ENCODE measurements at regions not wholly inside any gene's neighbourhood (a gene's known extent, or its start where the extent isn't known, plus 50 kb on each side); places are given as distances from the start of the nearest gene placed in this dataset.

- H3K36me3 ChIP-seq (replicated peaks; ENCODE audit: low read depth, low read length): no peaks in the 10 kb centered on the region
- H3K27ac ChIP-seq (ENCODE audit: low read length): no peak overlapping the region
- H3K4me2 ChIP-seq (ENCODE audit: low read length): no peak overlapping the region
- no peaks in the 10 kb centered on the region for H3K27me3 ChIP-seq (ENCODE audit: low read depth, low read length)
- no peaks in the 10 kb centered on the region for H3K79me2 ChIP-seq (ENCODE audit: low read length)
- no peak overlapping the region for H2AFZ ChIP-seq (ENCODE audit: low read depth, low read length)
- no peaks in the 10 kb centered on the region for H3K4me1 ChIP-seq (ENCODE audit: low read length)
- H3K9me3 ChIP-seq (ENCODE audit: insufficient read depth, low read length): 0 out of 2 replicates have a peak, but pooled peaks cover 6% of the 10 kb centered on the region
- H3K4me3 ChIP-seq (ENCODE audit: low read length): no peak overlapping the region
- H3K9ac ChIP-seq (ENCODE audit: low read length): no peak overlapping the region
- TF ChIP-seq CTCF (IDR thresholded peaks at IDR 0.05; ENCODE audit: low read depth, low read length): no peak
- TF ChIP-seq EZH2phosphoT487 (IDR thresholded peaks at IDR 0.05; ENCODE audit: low read depth): no peak
- H4K20me1 ChIP-seq (ENCODE audit: insufficient read depth, low read length): no peaks in the 10 kb centered on the region
Observed at GRCh38 chr21:17915976-17916375, 96.8 kb upstream of the C21orf91 start.

- Histone ChIP-seq H3K4me1 (ENCODE audit: low read length) (no peaks in the 10 kb centered on the region), H2AFZ (ENCODE audit: low read depth, low read length) (no peak overlapping the region), H3K27ac (ENCODE audit: low read length) (no peak overlapping the region), H3K79me2 (ENCODE audit: low read length) (no peaks in the 10 kb centered on the region), H4K20me1 (ENCODE audit: insufficient read depth, low read length) (no peaks in the 10 kb centered on the region), H3K27me3 (ENCODE audit: low read depth, low read length) (no peaks in the 10 kb centered on the region), H3K4me2 (ENCODE audit: low read length) (no peak overlapping the region), H3K9me3 (ENCODE audit: insufficient read depth, low read length) (no peaks in the 10 kb centered on the region), H3K9ac (ENCODE audit: low read length) (no peak overlapping the region), H3K4me3 (ENCODE audit: low read length) (no peak overlapping the region), H3K36me3 (replicated peaks; ENCODE audit: low read depth, low read length) (no peaks in the 10 kb centered on the region)
- no peak for TF ChIP-seq EZH2phosphoT487 (IDR thresholded peaks at IDR 0.05; ENCODE audit: low read depth)
- TF ChIP-seq CTCF (IDR thresholded peaks at IDR 0.05; ENCODE audit: low read depth, low read length): no peak
Observed at GRCh38 chr21:17911628-17912027, 92.5 kb upstream of the C21orf91 start.

- Histone ChIP-seq H4K20me1 (ENCODE audit: insufficient read depth, low read length) (no peaks in the 10 kb centered on the region), H3K27ac (ENCODE audit: low read length) (no peak overlapping the region), H3K79me2 (ENCODE audit: low read length) (no peaks in the 10 kb centered on the region), H3K4me2 (ENCODE audit: low read length) (no peak overlapping the region), H3K9ac (ENCODE audit: low read length) (no peak overlapping the region), H3K4me3 (ENCODE audit: low read length) (no peak overlapping the region), H2AFZ (ENCODE audit: low read depth, low read length) (no peak overlapping the region), H3K4me1 (ENCODE audit: low read length) (peaks cover 10% of the 10 kb centered on the region; the same call in 1 of the 2 replicates), H3K9me3 (ENCODE audit: insufficient read depth, low read length) (no peaks in the 10 kb centered on the region), H3K36me3 (replicated peaks; ENCODE audit: low read depth, low read length) (no peaks in the 10 kb centered on the region), H3K27me3 (ENCODE audit: low read depth, low read length) (no peaks in the 10 kb centered on the region)
- TF ChIP-seq CTCF (IDR thresholded peaks at IDR 0.05; ENCODE audit: low read depth, low read length) (no peak), EZH2phosphoT487 (IDR thresholded peaks at IDR 0.05; ENCODE audit: low read depth) (no peak)
Observed at GRCh38 chr21:17903929-17904639, 84.9 kb upstream of the C21orf91 start.

GRCh38 chr21:17903029-17903806 lies 84.1 kb upstream of the C21orf91 start:
- Histone ChIP-seq H3K36me3 (replicated peaks; ENCODE audit: low read depth, low read length) (no peaks in the 10 kb centered on the region), H3K4me3 (ENCODE audit: low read length) (no peak overlapping the region), H3K27ac (ENCODE audit: low read length) (no peak overlapping the region), H4K20me1 (ENCODE audit: insufficient read depth, low read length) (no peaks in the 10 kb centered on the region), H2AFZ (ENCODE audit: low read depth, low read length) (no peak overlapping the region), H3K4me2 (ENCODE audit: low read length) (no peak overlapping the region), H3K79me2 (ENCODE audit: low read length) (no peaks in the 10 kb centered on the region), H3K27me3 (ENCODE audit: low read depth, low read length) (no peaks in the 10 kb centered on the region), H3K4me1 (ENCODE audit: low read length) (peaks cover 10% of the 10 kb centered on the region; the same call in 1 of the 2 replicates), H3K9me3 (ENCODE audit: insufficient read depth, low read length) (no peaks in the 10 kb centered on the region), H3K9ac (ENCODE audit: low read length) (no peak overlapping the region)
- TF ChIP-seq CTCF (IDR thresholded peaks at IDR 0.05; ENCODE audit: low read depth, low read length) (peak; percentile 37), EZH2phosphoT487 (IDR thresholded peaks at IDR 0.05; ENCODE audit: low read depth) (no peak)
